ENCODE measurements at regions not wholly inside any gene's neighbourhood (a gene's known extent, or its start where the extent isn't known, plus 50 kb on each side); places are given as distances from the start of the nearest gene placed in this dataset.

- Histone ChIP-seq H3K4me1 (ENCODE audit: control insufficient read depth in 1 of 2, insufficient read depth in 2 of 2, low read length in 2 of 2) (no peaks in the 10 kb centered on the region), H3K9ac (ENCODE audit: insufficient read depth, low read length, poor library complexity, severe bottlenecking) (no peak overlapping the region), H2AFZ (ENCODE audit: insufficient read depth, low read depth, low read length, poor library complexity, severe bottlenecking) (no peak overlapping the region), H3K4me3 (replicated peaks in 1 of 3; ENCODE audit: low read depth in 2 of 3, low read length in 3 of 3) (no peak overlapping the region), H4K20me1 (ENCODE audit: insufficient read depth, low read length) (no peaks in the 10 kb centered on the region), H3K9me3 (replicated peaks in 1 of 2; ENCODE audit: control insufficient read depth in 1 of 2, insufficient read depth in 1 of 2, low read length in 2 of 2) (no peaks in the 10 kb centered on the region), H3K4me2 (replicated peaks; ENCODE audit: extremely low read depth, low read length, poor library complexity, severe bottlenecking) (no peak overlapping the region), H3K27me3 (ENCODE audit: control insufficient read depth in 2 of 2, insufficient read depth in 2 of 2, low read length in 2 of 2) (no peaks in the 10 kb centered on the region), H3K79me2 (ENCODE audit: insufficient read depth, low read length) (no peaks in the 10 kb centered on the region), H3K36me3 (replicated peaks in 1 of 2; ENCODE audit: control insufficient read depth in 1 of 2, insufficient read depth in 2 of 2, low read length in 2 of 2) (no peaks in the 10 kb centered on the region), H3K27ac (ENCODE audit: low read depth in 1 of 2, low read length in 2 of 2) (no peak overlapping the region)
- DNase-seq: no peak
- Mint-ChIP-seq H3K27me3 (ENCODE audit: low read depth in 3 of 3) (peaks cover 0 to 2% (median 1%) of the 10 kb centered on the region in 3 donors), H3K4me3 (no peak overlapping the region), H3K36me3 (no peaks in the 10 kb centered on the region), H3K4me1 (peaks cover 2% of the 10 kb centered on the region), H3K27ac (no peak overlapping the region), H3K9me3 (peaks cover 0 to 7% (median 3%) of the 10 kb centered on the region in 7 donors)
- no CpG with 5 or more reads among the region's 3 CpGs for WGBS (ENCODE audit: insufficient coverage)
- intact Hi-C loops (cut with micrococcal nuclease): no loop called here
- no peak for TF ChIP-seq CTCF (IDR thresholded peaks at IDR 0.05)
These were observed 122.3 kb upstream of the AADACL2 start for GRCh38 chr3:151611419-151611818.

GRCh38 chr3:151609491-151609890 is 124.2 kb upstream of the AADACL2 start:
- Histone ChIP-seq H3K9ac (ENCODE audit: insufficient read depth, low read length, poor library complexity, severe bottlenecking) (no peak overlapping the region), H3K4me1 (ENCODE audit: control insufficient read depth in 1 of 2, insufficient read depth in 2 of 2, low read length in 2 of 2) (no peaks in the 10 kb centered on the region), H3K36me3 (replicated peaks in 1 of 2; ENCODE audit: control insufficient read depth in 1 of 2, insufficient read depth in 2 of 2, low read length in 2 of 2) (no peaks in the 10 kb centered on the region), H3K27ac (ENCODE audit: low read depth in 1 of 2, low read length in 2 of 2) (no peak overlapping the region), H3K4me2 (replicated peaks; ENCODE audit: extremely low read depth, low read length, poor library complexity, severe bottlenecking) (no peak overlapping the region), H3K9me3 (replicated peaks in 1 of 2; ENCODE audit: control insufficient read depth in 1 of 2, insufficient read depth in 1 of 2, low read length in 2 of 2) (no peaks in the 10 kb centered on the region), H3K27me3 (ENCODE audit: control insufficient read depth in 2 of 2, insufficient read depth in 2 of 2, low read length in 2 of 2) (no peaks in the 10 kb centered on the region), H3K4me3 (replicated peaks in 1 of 3; ENCODE audit: low read depth in 2 of 3, low read length in 3 of 3) (no peak overlapping the region), H3K79me2 (ENCODE audit: insufficient read depth, low read length) (no peaks in the 10 kb centered on the region), H2AFZ (ENCODE audit: insufficient read depth, low read depth, low read length, poor library complexity, severe bottlenecking) (no peak overlapping the region), H4K20me1 (ENCODE audit: insufficient read depth, low read length) (no peaks in the 10 kb centered on the region)
- intact Hi-C loops (cut with micrococcal nuclease): no loop called here
- TF ChIP-seq CTCF (IDR thresholded peaks at IDR 0.05): no peak
- no peak for DNase-seq
- WGBS (ENCODE audit: insufficient coverage): 100% methylated on average over 1 of the region's 2 CpGs
- Mint-ChIP-seq H3K27ac (no peak overlapping the region), H3K9me3 (peaks cover 0 to 7% (median 3%) of the 10 kb centered on the region in 7 donors), H3K27me3 (ENCODE audit: low read depth in 3 of 3) (peaks cover 0 to 2% (median 1%) of the 10 kb centered on the region in 3 donors), H3K4me1 (peaks cover 2% of the 10 kb centered on the region), H3K4me3 (no peak overlapping the region), H3K36me3 (no peaks in the 10 kb centered on the region)
